ENCODE measurements at regions not wholly inside any gene's neighbourhood (a gene's known extent, or its start where the extent isn't known, plus 50 kb on each side); places are given as distances from the start of the nearest gene placed in this dataset.

GRCh38 chr10:120658943-120659885 is 191.9 kb upstream of the WDR11 start:
- H3K4ac ChIP-seq (replicated peaks; ENCODE audit: insufficient read length, low read depth, low read length), result no peak overlapping the region
- no peak overlapping the region for H3K56ac ChIP-seq (replicated peaks; ENCODE audit: insufficient read length, low read depth, low read length)
- no peaks in the 10 kb centered on the region for H3K23me2 ChIP-seq (ENCODE audit: low read depth, low read length)
- H4K8ac ChIP-seq (ENCODE audit: extremely low read depth, insufficient read depth, low read length), result no peak overlapping the region
- H4K91ac ChIP-seq (replicated peaks; ENCODE audit: insufficient read length, low read length), result no peak overlapping the region
- H3K79me2 ChIP-seq (ENCODE audit: control insufficient read depth in 1 of 2, insufficient read depth in 2 of 2, low read length in 2 of 2), result no peaks in the 10 kb centered on the region
- H3K18ac ChIP-seq (ENCODE audit: extremely low read depth, low read length), result no peak overlapping the region
- no peak overlapping the region for H2BK20ac ChIP-seq (ENCODE audit: low read length)
- H3K36me3 ChIP-seq (ENCODE audit: control insufficient read depth in 2 of 4, insufficient read depth in 4 of 4, low read length in 3 of 4), result no peaks in the 10 kb centered on the region
- H3K4me1 ChIP-seq (replicated peaks in 1 of 4; ENCODE audit: control insufficient read depth in 3 of 4, insufficient read depth in 4 of 4, low read length in 3 of 4), result no peaks in the 10 kb centered on the region
- H3K9me3 ChIP-seq (ENCODE audit: insufficient read depth in 2 of 2, low read depth in 1 of 2, low read length in 1 of 2), result no peaks in the 10 kb centered on the region
- no peak overlapping the region for H3K4me3 ChIP-seq (ENCODE audit: extremely low read depth in 1 of 4, insufficient read depth in 2 of 4, low read depth in 3 of 4, low read length in 4 of 4)
- CTCF ChIA-PET (ENCODE audit: partially characterized antibody), result interaction anchor here (1.1 to 1.3 kb wide), 2 partner anchors 77 to 236 kb away, joined by 3 read pairs; no protein-coding TSS in a partner anchor
- no peak overlapping the region for H2BK15ac ChIP-seq (ENCODE audit: low read length)
- no peaks in the 10 kb centered on the region for H3K27me3 ChIP-seq (replicated peaks in 1 of 4; ENCODE audit: control insufficient read depth in 3 of 4, extremely low read depth in 1 of 4, insufficient read depth in 3 of 4, low read length in 3 of 4)
- 70% methylated on average over 4 of the region's 4 CpGs; no CpG with 5 or more reads in 1 of the 2 experiments for WGBS, 2 experiments (ENCODE audit: extremely low coverage in 1 of 2, insufficient coverage in 1 of 2, insufficient read length in 1 of 2, insufficient replicate concordance in 2 of 2, low coverage in 1 of 2, low lambda C conversion rate in 2 of 2, missing lambda C conversion rate in 1 of 2)
- no peak overlapping the region for H2BK120ac ChIP-seq (replicated peaks; ENCODE audit: low read depth, low read length)
- no peak overlapping the region for H3K4me2 ChIP-seq (ENCODE audit: insufficient read depth in 1 of 2, low read depth in 2 of 2, low read length in 2 of 2)
- no peak overlapping the region for H2BK12ac ChIP-seq (ENCODE audit: low read depth, low read length)
- H3K9ac ChIP-seq (replicated peaks in 1 of 4; ENCODE audit: extremely low read depth in 1 of 4, low read depth in 3 of 4, low read length in 3 of 4), result no peak overlapping the region
- no peak overlapping the region for H3K14ac ChIP-seq (ENCODE audit: insufficient read length)
- POLR2A ChIA-PET (ENCODE audit: partially characterized antibody), result no interaction called here
- no peak overlapping the region for H2AK5ac ChIP-seq (ENCODE audit: low read depth, low read length)
- H3K23ac ChIP-seq (ENCODE audit: insufficient read length), result no peak overlapping the region
- H3K79me1 ChIP-seq (ENCODE audit: low read depth, low read length), result no peaks in the 10 kb centered on the region
- no peak overlapping the region for H4K5ac ChIP-seq (ENCODE audit: insufficient read length, low read depth, low read length)
- no peak overlapping the region for H2AFZ ChIP-seq (ENCODE audit: low read length)
- no peaks in the 10 kb centered on the region for H4K20me1 ChIP-seq (replicated peaks in 1 of 2; ENCODE audit: control insufficient read depth in 1 of 2, insufficient read depth in 2 of 2, low read length in 2 of 2)
- no peak overlapping the region for H2BK5ac ChIP-seq (ENCODE audit: low read depth, low read length)
- H3K27ac ChIP-seq (ENCODE audit: low read depth, low read length), result no peak overlapping the region
- no peak for FAIRE-seq
- DNase-seq (ENCODE audit: low read depth in 1 of 2, low spot score in 2 of 2), result no peak
- TF ChIP-seq CEBPB (IDR thresholded peaks at IDR 0.05; ENCODE audit: low read depth, low read length) (no peak), CTCF (IDR thresholded peaks at IDR 0.05; ENCODE audit: control extremely low read depth in 1 of 3, insufficient read depth in 1 of 3, low read depth in 1 of 3, low read length in 3 of 3) (no peak), SP1 (IDR thresholded peaks at IDR 0.05; ENCODE audit: low read depth, low read length) (no peak), BACH1 (IDR thresholded peaks at IDR 0.05; ENCODE audit: low read length) (no peak), SIX5 (IDR thresholded peaks at IDR 0.05; ENCODE audit: low read depth, low read length) (no peak), PHF8 (conservative IDR thresholded peaks at IDR 0.05; ENCODE audit: low read depth, low read length) (no peak), EGR1 (IDR thresholded peaks at IDR 0.05; ENCODE audit: borderline replicate concordance, low read depth, low read length) (no peak), CTBP2 (IDR thresholded peaks at IDR 0.05; ENCODE audit: borderline replicate concordance, insufficient read depth, insufficient read length, low read length) (no peak), EP300 (IDR thresholded peaks at IDR 0.05; ENCODE audit: borderline replicate concordance in 1 of 2, low read depth in 2 of 2, low read length in 2 of 2) (no peak), TAF7 (optimal IDR thresholded peaks at IDR 0.05; ENCODE audit: borderline replicate concordance, low read depth, low read length) (no peak)

Measured in H1 (cell line).